ENCODE measurements at regions not wholly inside any gene's neighbourhood (a gene's known extent, or its start where the extent isn't known, plus 50 kb on each side); places are given as distances from the start of the nearest gene placed in this dataset.

DNA sequence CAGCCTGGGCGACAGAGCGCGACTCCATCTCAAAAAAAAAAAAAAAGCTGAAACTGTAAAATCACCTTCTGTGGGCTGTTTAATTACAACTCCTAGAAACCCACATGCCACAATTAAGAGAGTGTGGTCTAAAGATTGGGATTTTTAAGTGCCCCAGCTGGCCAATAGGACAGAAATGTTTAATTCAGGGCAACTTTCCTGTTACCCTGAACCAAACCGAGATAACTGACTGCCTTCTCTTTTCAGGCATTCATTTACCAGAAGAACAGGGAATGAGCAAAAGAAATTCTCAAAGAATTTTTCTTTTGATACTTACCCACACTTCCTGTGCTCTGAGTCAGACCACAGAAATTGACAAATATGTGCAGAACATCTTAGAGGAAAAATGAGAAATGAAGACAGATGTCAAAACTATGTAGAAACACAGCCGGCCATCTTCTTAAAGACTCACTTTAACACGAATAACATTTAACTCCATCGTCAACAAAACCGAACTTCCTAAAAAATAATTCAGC, 221.3 kb upstream of the DAPK1 start:
- TF ChIP-seq EZH2 (IDR thresholded peaks at IDR 0.05) (no peak), POLR2A (IDR thresholded peaks at IDR 0.05; ENCODE audit: borderline replicate concordance, extremely low read depth, insufficient read depth, insufficient read length) (no peak), CTCF (IDR thresholded peaks at IDR 0.05 in 2 of 3, conservative IDR thresholded peaks at IDR 0.05 in 1 of 3; ENCODE audit: borderline replicate concordance in 1 of 3, insufficient read depth in 1 of 3, low read depth in 2 of 3, low read length in 2 of 3) (no peak), EGR1 (IDR thresholded peaks at IDR 0.05; ENCODE audit: low read depth) (no peak), POLR2AphosphoS5 (IDR thresholded peaks at IDR 0.05; ENCODE audit: low read depth, low read length) (no peak), EZH2phosphoT487 (IDR thresholded peaks at IDR 0.05; ENCODE audit: borderline replicate concordance) (no peak), RAD21 (IDR thresholded peaks at IDR 0.05; ENCODE audit: low read depth) (no peak), REST (IDR thresholded peaks at IDR 0.05; ENCODE audit: low read depth) (no peak)

Data from HCT116 (cell line).